Endothelial cell (in vitro differentiated cells): ENCODE measurements at regions not wholly inside any gene's neighbourhood (a gene's known extent, or its start where the extent isn't known, plus 50 kb on each side); places are given as distances from the start of the nearest gene placed in this dataset.

Source experiments
- DNase-seq: peaks from one replicate; pipeline ENCODE4 v3.0.0; 2021; ENCODE audit warnings: low spot score
- H3K27ac Mint-ChIP-seq: one replicate; pipeline ENCODE4 v1.8.0; 2021; ENCODE audit warnings: mixed read lengths, inconsistent platforms; ENCODE audit not compliant: unreplicated experiment
- H3K27me3 Mint-ChIP-seq: one replicate; pipeline ENCODE4 v1.8.0; 2021; ENCODE audit warnings: mild to moderate bottlenecking, moderate library complexity, mixed read lengths, inconsistent platforms; ENCODE audit not compliant: unreplicated experiment
- H3K36me3 Mint-ChIP-seq: one replicate; pipeline ENCODE4 v1.8.0; 2021; ENCODE audit warnings: mild to moderate bottlenecking, low read depth, mixed read lengths, inconsistent platforms; ENCODE audit not compliant: unreplicated experiment
- H3K4me1 Mint-ChIP-seq: one replicate; pipeline ENCODE4 v1.8.0; 2021; ENCODE audit warnings: mild to moderate bottlenecking, mixed read lengths, inconsistent platforms; ENCODE audit not compliant: unreplicated experiment
- H3K4me3 Mint-ChIP-seq: one replicate; pipeline ENCODE4 v1.8.0; 2021; ENCODE audit warnings: mild to moderate bottlenecking, mixed read lengths, inconsistent platforms; ENCODE audit not compliant: unreplicated experiment
- H3K9me3 Mint-ChIP-seq: one replicate; pipeline ENCODE4 v1.8.0; 2021; ENCODE audit warnings: mixed read lengths, inconsistent platforms; ENCODE audit not compliant: unreplicated experiment
- CTCF ChIP-seq: fragments of 200-600 bp; sonication (generic); IDR thresholded peaks from one replicate; pipeline ENCODE4 v1.5.0; 2021; ENCODE audit warnings: antibody characterized with exemption; ENCODE audit not compliant: unreplicated experiment

DNA sequence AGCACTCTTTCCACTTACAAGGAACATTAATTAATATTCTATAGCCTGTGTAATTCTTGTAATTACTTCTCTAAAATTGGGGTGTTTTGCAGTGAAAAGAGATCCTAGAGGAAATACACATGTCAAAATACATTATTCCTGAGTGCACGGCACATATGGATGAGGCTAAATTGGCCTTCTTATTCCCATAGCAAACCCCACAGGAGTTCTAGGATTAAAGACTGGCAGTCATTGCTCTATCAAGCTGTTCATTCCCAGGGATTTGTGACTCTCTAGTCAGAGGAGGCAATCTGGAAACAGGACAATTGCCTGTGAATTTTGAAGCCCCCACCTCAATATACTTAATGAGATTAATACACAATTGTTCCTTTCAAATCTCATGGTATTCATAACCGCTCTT lies 145.9 kb upstream of the OPCML start:
- Mint-ChIP-seq H3K9me3 (no peaks in the 10 kb centered on the region), H3K27ac (no peak overlapping the region), H3K36me3 (no peaks in the 10 kb centered on the region), H3K27me3 (no peaks in the 10 kb centered on the region), H3K4me3 (no peak overlapping the region), H3K4me1 (no peaks in the 10 kb centered on the region)
- no peak for DNase-seq
- TF ChIP-seq CTCF = no peak

GRCh38 chr11:133677387-133677786 lies 145.1 kb upstream of the OPCML start:
- Mint-ChIP-seq H3K27me3 (no peaks in the 10 kb centered on the region), H3K4me3 (no peak overlapping the region), H3K36me3 (no peaks in the 10 kb centered on the region), H3K4me1 (no peaks in the 10 kb centered on the region), H3K9me3 (no peaks in the 10 kb centered on the region), H3K27ac (no peak overlapping the region)
- no peak for DNase-seq
- TF ChIP-seq CTCF = no peak

DNA sequence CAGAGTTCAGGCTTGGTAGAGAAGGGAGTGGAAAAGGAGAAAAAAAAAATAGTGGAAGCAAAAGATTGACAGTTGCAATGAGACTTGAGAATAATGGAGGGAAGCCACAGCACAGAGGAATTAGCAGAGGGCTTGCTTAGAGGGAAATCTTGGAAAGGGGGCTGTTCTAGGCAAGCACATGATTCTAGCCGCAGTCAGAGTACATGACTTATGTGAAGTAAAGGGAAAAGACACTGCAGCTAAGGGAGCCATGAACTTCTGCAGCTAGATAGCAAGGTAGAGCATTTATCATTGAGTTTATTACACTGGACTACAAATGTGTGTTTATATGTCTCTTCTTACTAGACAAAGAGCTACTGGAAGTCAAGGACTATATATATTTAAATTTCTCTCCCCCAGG lies 144.0 kb upstream of the OPCML start:
- DNase-seq = no peak
- H3K9me3 Mint-ChIP-seq = no peaks in the 10 kb centered on the region
- H3K4me1 Mint-ChIP-seq = no peaks in the 10 kb centered on the region
- H3K36me3 Mint-ChIP-seq = no peaks in the 10 kb centered on the region
- H3K4me3 Mint-ChIP-seq = no peak overlapping the region
- TF ChIP-seq CTCF = no peak
- H3K27ac Mint-ChIP-seq = no peak overlapping the region
- H3K27me3 Mint-ChIP-seq = no peaks in the 10 kb centered on the region

DNA sequence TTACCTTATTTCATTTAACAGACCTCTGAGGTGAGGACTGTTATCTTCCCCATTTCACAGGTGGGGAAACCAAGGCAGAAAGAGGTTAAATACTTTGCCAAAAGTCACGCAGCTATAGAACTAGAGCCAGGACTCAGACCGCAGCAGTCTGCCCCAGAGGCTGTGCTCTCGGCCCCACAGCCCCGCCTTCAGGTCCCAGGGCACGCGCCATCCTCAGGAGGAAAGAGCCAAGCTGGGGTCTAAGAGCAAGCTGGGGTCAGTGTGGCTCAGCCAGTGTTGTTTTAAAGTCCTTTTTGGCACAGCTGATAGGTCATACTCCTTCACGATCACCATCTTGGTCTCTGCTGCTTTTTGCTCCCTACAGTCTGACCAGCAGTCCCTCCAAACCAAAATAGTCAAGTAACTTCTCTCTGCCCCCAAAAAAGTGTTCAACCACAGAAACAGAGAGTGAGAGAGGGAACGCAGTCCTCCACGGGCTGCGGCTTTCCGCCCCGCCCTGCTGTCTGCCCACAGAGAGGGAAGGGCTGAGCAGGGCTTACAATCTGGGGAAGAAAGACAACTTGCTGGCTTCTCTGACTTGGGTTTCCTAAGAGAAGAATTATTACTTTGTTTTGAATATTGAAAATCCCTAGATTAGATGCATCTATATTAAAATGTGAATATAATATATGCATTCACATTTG lies 137.2 kb upstream of the OPCML start:
- no peak overlapping the region for H3K27ac Mint-ChIP-seq
- H3K36me3 Mint-ChIP-seq = no peaks in the 10 kb centered on the region
- DNase-seq = no peak
- TF ChIP-seq CTCF = no peak
- H3K4me3 Mint-ChIP-seq = no peak overlapping the region
- H3K9me3 Mint-ChIP-seq = no peaks in the 10 kb centered on the region
- H3K4me1 Mint-ChIP-seq = no peaks in the 10 kb centered on the region
- peaks cover 2% of the 10 kb centered on the region for H3K27me3 Mint-ChIP-seq

DNA sequence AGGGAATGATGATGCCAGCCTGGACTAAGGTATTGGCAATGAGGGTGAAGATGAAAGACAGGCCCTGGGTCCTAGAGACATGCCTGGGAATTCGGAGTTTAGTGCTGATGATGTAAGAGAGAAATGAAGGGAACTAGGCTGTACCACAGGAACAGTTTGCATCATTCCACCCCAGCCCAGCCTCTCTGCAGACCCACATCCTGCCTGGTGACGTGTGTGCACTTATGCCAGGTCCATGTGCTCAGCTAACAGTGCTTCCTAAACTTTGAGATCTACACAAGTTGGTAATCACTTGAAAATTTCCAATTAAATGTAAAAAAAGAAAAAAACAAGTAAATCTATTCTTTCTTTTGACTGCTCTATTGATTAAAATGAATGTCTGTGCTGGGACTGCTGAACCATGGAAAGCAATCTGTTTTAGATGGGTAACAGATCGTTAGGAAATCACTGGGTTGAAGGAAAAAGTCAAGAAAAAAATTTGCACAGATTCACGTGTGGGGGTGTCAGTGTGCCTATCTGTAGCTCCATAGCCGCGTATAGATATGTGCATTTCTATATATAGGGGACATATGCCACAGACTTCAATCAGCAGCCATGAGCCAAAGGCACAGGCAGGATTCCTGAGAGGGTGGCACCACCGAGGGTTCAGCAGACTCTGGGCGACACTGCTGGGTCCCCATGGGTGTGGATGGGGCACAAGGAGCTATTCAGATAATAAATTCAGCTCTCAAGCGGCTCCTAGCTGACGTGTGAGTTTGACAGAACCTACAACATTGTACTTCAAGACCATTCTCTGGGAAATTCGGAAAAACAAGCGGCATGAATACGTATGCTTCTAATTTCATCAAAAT lies 131.1 kb upstream of the OPCML start:
- no peaks in the 10 kb centered on the region for H3K27me3 Mint-ChIP-seq
- no peaks in the 10 kb centered on the region for H3K4me1 Mint-ChIP-seq
- no peak for DNase-seq
- H3K27ac Mint-ChIP-seq = no peak overlapping the region
- H3K9me3 Mint-ChIP-seq = no peaks in the 10 kb centered on the region
- no peak for TF ChIP-seq CTCF
- H3K4me3 Mint-ChIP-seq = no peak overlapping the region
- H3K36me3 Mint-ChIP-seq = no peaks in the 10 kb centered on the region
